ENCODE measurements at regions not wholly inside any gene's neighbourhood (a gene's known extent, or its start where the extent isn't known, plus 50 kb on each side); places are given as distances from the start of the nearest gene placed in this dataset.

DNA sequence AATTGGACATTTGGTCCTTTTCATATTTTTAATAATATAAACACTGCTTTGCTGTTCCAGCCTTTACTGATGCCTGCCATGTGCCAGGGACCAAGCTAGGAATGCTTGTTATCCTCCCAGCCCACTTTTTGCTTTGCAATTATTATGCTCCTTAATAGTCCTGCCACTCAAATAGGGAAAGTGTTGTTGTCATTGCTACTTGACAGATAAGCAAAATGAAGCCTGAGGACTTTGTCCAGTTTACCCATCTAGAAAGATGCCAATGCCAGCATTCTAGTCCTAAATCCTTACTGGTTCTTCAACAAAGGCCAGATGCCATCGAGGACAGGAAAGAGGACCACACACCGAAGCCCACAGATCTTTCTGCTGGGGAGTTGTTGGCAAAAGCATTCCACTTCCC lies 246.5 kb downstream of the EMP1 start:
- no peaks in the 10 kb centered on the region for H3K9me2 ChIP-seq (ENCODE audit: insufficient read depth, low read length)
- no peak overlapping the region for H2AFZ ChIP-seq (ENCODE audit: low read length)
- H4K20me1 ChIP-seq (ENCODE audit: insufficient read depth, low read length): no peaks in the 10 kb centered on the region
- H3K4me2 ChIP-seq (ENCODE audit: low read length): no peak overlapping the region
- POLR2A ChIA-PET: no interaction called here
- DNase-seq (ENCODE audit: low spot score): no peak
- no peak overlapping the region for H3K4me3 ChIP-seq (ENCODE audit: low read depth, low read length, poor library complexity, severe bottlenecking)
- H3K36me3 ChIP-seq (ENCODE audit: insufficient read depth, low read length): no peaks in the 10 kb centered on the region
- intact Hi-C loops (cut with micrococcal nuclease; ENCODE audit: unreplicated experiment): no loop called here
- H3K9me3 ChIP-seq (ENCODE audit: low read length): no peaks in the 10 kb centered on the region
- no peaks in the 10 kb centered on the region for H3K4me1 ChIP-seq (ENCODE audit: insufficient read depth, low read length, poor library complexity, severe bottlenecking)
- no TSS peak for BruUV-seq (replicated peaks)
- no peaks in the 10 kb centered on the region for H3K79me2 ChIP-seq (ENCODE audit: insufficient read depth, low read depth, low read length)
- H3K27ac ChIP-seq (ENCODE audit: low read depth, low read length, poor library complexity, severe bottlenecking): no peak overlapping the region
- CTCF ChIA-PET (ENCODE audit: unreplicated experiment): no interaction called here
- TF ChIP-seq CTCF (conservative IDR thresholded peaks at IDR 0.05; ENCODE audit: low read length) (no peak), EZH2phosphoT487 (IDR thresholded peaks at IDR 0.05; ENCODE audit: borderline replicate concordance, low read depth, low read length) (no peak)

GRCh38 chr12:13442457-13442856 lies 245.9 kb downstream of the EMP1 start:
- no peaks in the 10 kb centered on the region for H3K9me3 ChIP-seq (ENCODE audit: low read length)
- POLR2A ChIA-PET: no interaction called here
- intact Hi-C loops (cut with micrococcal nuclease; ENCODE audit: unreplicated experiment): no loop called here
- H3K27ac ChIP-seq (ENCODE audit: low read depth, low read length, poor library complexity, severe bottlenecking): no peak overlapping the region
- DNase-seq (ENCODE audit: low spot score): no peak
- CTCF ChIA-PET (ENCODE audit: unreplicated experiment): no interaction called here
- no TSS peak for BruUV-seq (replicated peaks)
- no peak overlapping the region for H3K4me2 ChIP-seq (ENCODE audit: low read length)
- H3K9me2 ChIP-seq (ENCODE audit: insufficient read depth, low read length): no peaks in the 10 kb centered on the region
- TF ChIP-seq CTCF (conservative IDR thresholded peaks at IDR 0.05; ENCODE audit: low read length) (no peak), EZH2phosphoT487 (IDR thresholded peaks at IDR 0.05; ENCODE audit: borderline replicate concordance, low read depth, low read length) (no peak)
- no peaks in the 10 kb centered on the region for H3K4me1 ChIP-seq (ENCODE audit: insufficient read depth, low read length, poor library complexity, severe bottlenecking)
- no peak overlapping the region for H3K4me3 ChIP-seq (ENCODE audit: low read depth, low read length, poor library complexity, severe bottlenecking)
- no peaks in the 10 kb centered on the region for H4K20me1 ChIP-seq (ENCODE audit: insufficient read depth, low read length)
- no peaks in the 10 kb centered on the region for H3K36me3 ChIP-seq (ENCODE audit: insufficient read depth, low read length)
- no peaks in the 10 kb centered on the region for H3K79me2 ChIP-seq (ENCODE audit: insufficient read depth, low read depth, low read length)
- no peak overlapping the region for H2AFZ ChIP-seq (ENCODE audit: low read length)

- intact Hi-C loops (cut with micrococcal nuclease; ENCODE audit: unreplicated experiment): no loop called here
- Histone ChIP-seq H3K9me2 (ENCODE audit: insufficient read depth, low read length) (no peaks in the 10 kb centered on the region), H3K4me1 (ENCODE audit: insufficient read depth, low read length, poor library complexity, severe bottlenecking) (no peaks in the 10 kb centered on the region), H3K4me2 (ENCODE audit: low read length) (no peak overlapping the region), H3K27ac (ENCODE audit: low read depth, low read length, poor library complexity, severe bottlenecking) (no peak overlapping the region), H3K36me3 (ENCODE audit: insufficient read depth, low read length) (no peaks in the 10 kb centered on the region), H4K20me1 (ENCODE audit: insufficient read depth, low read length) (no peaks in the 10 kb centered on the region), H3K9me3 (ENCODE audit: low read length) (no peaks in the 10 kb centered on the region), H2AFZ (ENCODE audit: low read length) (no peak overlapping the region), H3K4me3 (ENCODE audit: low read depth, low read length, poor library complexity, severe bottlenecking) (no peak overlapping the region), H3K79me2 (ENCODE audit: insufficient read depth, low read depth, low read length) (no peaks in the 10 kb centered on the region)
- no peak for TF ChIP-seq CTCF (conservative IDR thresholded peaks at IDR 0.05; ENCODE audit: low read length)
- TF ChIP-seq EZH2phosphoT487 (IDR thresholded peaks at IDR 0.05; ENCODE audit: borderline replicate concordance, low read depth, low read length): no peak
- ChIA-PET CTCF (ENCODE audit: unreplicated experiment) (no interaction called here), POLR2A (no interaction called here)
- BruUV-seq (replicated peaks): no TSS peak
- DNase-seq (ENCODE audit: low spot score): no peak
These were observed 244.3 kb downstream of the EMP1 start for GRCh38 chr12:13440844-13441243.
